ENCODE measurements at regions not wholly inside any gene's neighbourhood (a gene's known extent, or its start where the extent isn't known, plus 50 kb on each side); places are given as distances from the start of the nearest gene placed in this dataset.

GRCh38 chr12:47387994-47388393 is 308.2 kb upstream of the AMIGO2 start:
- H3K4me3 ChIP-seq (ENCODE audit: low read depth in 1 of 3, low read length in 3 of 3) = no peak overlapping the region
- H3K9me3 ChIP-seq (ENCODE audit: control insufficient read depth in 4 of 4, low read length in 3 of 4) = no peaks in the 10 kb centered on the region
- no peak for TF ChIP-seq MAX (IDR thresholded peaks at IDR 0.05)
- TF ChIP-seq TAF1 (conservative IDR thresholded peaks at IDR 0.05) = no peak
- TF ChIP-seq ZBTB33 (IDR thresholded peaks at IDR 0.05) = no peak
- no peak for TF ChIP-seq HNF4G (IDR thresholded peaks at IDR 0.05)
- no peak for TF ChIP-seq GABPA (IDR thresholded peaks at IDR 0.05 in 1 of 2, conservative IDR thresholded peaks at IDR 0.05 in 1 of 2)
- TF ChIP-seq HNF4A (conservative IDR thresholded peaks at IDR 0.05) = no peak
- TF ChIP-seq ATF3 (IDR thresholded peaks at IDR 0.05) = no peak
- 96% methylated on average over 1 of the region's 1 CpG for WGBS
- no peaks in the 10 kb centered on the region for H3K36me3 ChIP-seq (ENCODE audit: control insufficient read depth in 4 of 4, insufficient read depth in 3 of 4, low read depth in 1 of 4, low read length in 3 of 4)
- DNase-seq (ENCODE audit: low spot score) = no peak
- no peaks in the 10 kb centered on the region for H3K27me3 ChIP-seq (ENCODE audit: control insufficient read depth in 4 of 4, insufficient read depth in 4 of 4, low read length in 3 of 4)
- H3K4me1 ChIP-seq (ENCODE audit: control insufficient read depth in 4 of 4, insufficient read depth in 4 of 4, low read length in 3 of 4) = no peaks in the 10 kb centered on the region
- no peak overlapping the region for H3K27ac ChIP-seq (ENCODE audit: low read depth in 1 of 2, low read length in 2 of 2)
- H3K9ac ChIP-seq (ENCODE audit: low read depth in 1 of 2, low read length in 2 of 2) = no peak overlapping the region

- no peaks in the 10 kb centered on the region for H3K27me3 ChIP-seq (ENCODE audit: control insufficient read depth in 4 of 4, insufficient read depth in 4 of 4, low read length in 3 of 4)
- H3K9ac ChIP-seq (ENCODE audit: low read depth in 1 of 2, low read length in 2 of 2) = no peak overlapping the region
- TF ChIP-seq ATF3 (IDR thresholded peaks at IDR 0.05) (no peak), EGR1 (IDR thresholded peaks at IDR 0.05; ENCODE audit: low read depth in 2 of 2) (no peak), GABPA (IDR thresholded peaks at IDR 0.05 in 1 of 2, conservative IDR thresholded peaks at IDR 0.05 in 1 of 2) (no peak), SP1 (IDR thresholded peaks at IDR 0.05) (no peak), HNF4A (conservative IDR thresholded peaks at IDR 0.05) (no peak), RAD21 (IDR thresholded peaks at IDR 0.05) (no peak), MAX (IDR thresholded peaks at IDR 0.05) (no peak), HNF4G (IDR thresholded peaks at IDR 0.05) (no peak)
- no peak for DNase-seq (ENCODE audit: low spot score)
- H3K27ac ChIP-seq (ENCODE audit: low read depth in 1 of 2, low read length in 2 of 2) = no peak overlapping the region
- 96% methylated on average over 5 of the region's 5 CpGs for WGBS
- no peaks in the 10 kb centered on the region for H3K36me3 ChIP-seq (ENCODE audit: control insufficient read depth in 4 of 4, insufficient read depth in 3 of 4, low read depth in 1 of 4, low read length in 3 of 4)
- H3K4me1 ChIP-seq (ENCODE audit: control insufficient read depth in 4 of 4, insufficient read depth in 4 of 4, low read length in 3 of 4) = no peaks in the 10 kb centered on the region
- no peaks in the 10 kb centered on the region for H3K9me3 ChIP-seq (ENCODE audit: control insufficient read depth in 4 of 4, low read length in 3 of 4)
- H3K4me3 ChIP-seq (ENCODE audit: low read depth in 1 of 3, low read length in 3 of 3) = no peak overlapping the region
Measured at GRCh38 chr12:47385653-47386052, 305.9 kb upstream of the AMIGO2 start.

GRCh38 chr12:47383942-47384341 is 304.2 kb upstream of the AMIGO2 start:
- Histone ChIP-seq H3K4me3 (ENCODE audit: low read depth in 1 of 3, low read length in 3 of 3) (no peak overlapping the region), H3K9ac (ENCODE audit: low read depth in 1 of 2, low read length in 2 of 2) (no peak overlapping the region), H3K36me3 (ENCODE audit: control insufficient read depth in 4 of 4, insufficient read depth in 3 of 4, low read depth in 1 of 4, low read length in 3 of 4) (no peaks in the 10 kb centered on the region), H3K27ac (ENCODE audit: low read depth in 1 of 2, low read length in 2 of 2) (no peak overlapping the region), H3K27me3 (ENCODE audit: control insufficient read depth in 4 of 4, insufficient read depth in 4 of 4, low read length in 3 of 4) (no peaks in the 10 kb centered on the region), H3K9me3 (ENCODE audit: control insufficient read depth in 4 of 4, low read length in 3 of 4) (no peaks in the 10 kb centered on the region), H3K4me1 (ENCODE audit: control insufficient read depth in 4 of 4, insufficient read depth in 4 of 4, low read length in 3 of 4) (peaks cover 0 to 5% (median 0%) of the 10 kb centered on the region in 4 donors)
- 65% methylated on average over 4 of the region's 4 CpGs for WGBS
- no peak for DNase-seq (ENCODE audit: low spot score)
- TF ChIP-seq GABPA (IDR thresholded peaks at IDR 0.05 in 1 of 2, conservative IDR thresholded peaks at IDR 0.05 in 1 of 2) (no peak), EGR1 (IDR thresholded peaks at IDR 0.05; ENCODE audit: low read depth in 2 of 2) (no peak), FOXA1 (IDR thresholded peaks at IDR 0.05) (no peak), JUND (IDR thresholded peaks at IDR 0.05) (no peak), CTCF (IDR thresholded peaks at IDR 0.05; ENCODE audit: low read depth, low read length, missing input control) (no peak), YY1 (IDR thresholded peaks at IDR 0.05) (no peak), ZBTB33 (IDR thresholded peaks at IDR 0.05) (no peak)
